DOHH2 (cell line): ENCODE measurements at regions not wholly inside any gene's neighbourhood (a gene's known extent, or its start where the extent isn't known, plus 50 kb on each side); places are given as distances from the start of the nearest gene placed in this dataset.

ENCODE experiments used
- H3F3A ChIP-seq: fragments of 200-600 bp; sonication (generic), shearing (Covaris generic); 2 replicates; pipeline ENCODE4 v1.6.0; 2016; ENCODE audit warnings: antibody characterized with exemption, mild to moderate bottlenecking; ENCODE audit not compliant: control insufficient read depth, insufficient read depth
- H3K27ac ChIP-seq: fragments of 200-600 bp; sonication (generic); 2 replicates; pipeline ENCODE4 v1.5.1; 2014; ENCODE audit warnings: low read depth, mild to moderate bottlenecking, low read length, moderate library complexity
- H3K27me3 ChIP-seq: fragments of 200-600 bp; sonication (generic); 2 replicates; pipeline ENCODE4 v1.6.1; 2014; ENCODE audit warnings: mild to moderate bottlenecking, low read length, mixed read lengths; ENCODE audit not compliant: control insufficient read depth
- H3K36me3 ChIP-seq: fragments of 200-600 bp; sonication (generic); 2 replicates; pipeline ENCODE4 v1.6.1; 2014; ENCODE audit warnings: mild to moderate bottlenecking, low read length, moderate library complexity, mixed read lengths; ENCODE audit not compliant: control insufficient read depth
- H3K4me1 ChIP-seq: fragments of 200-600 bp; sonication (generic); 2 replicates; pipeline ENCODE4 v1.6.1; 2014; ENCODE audit warnings: mild to moderate bottlenecking, low read length, mixed read lengths; ENCODE audit not compliant: control insufficient read depth
- H3K4me2 ChIP-seq: fragments of 200-600 bp; sonication (generic); 2 replicates; pipeline ENCODE4 v1.6.0; 2014; ENCODE audit warnings: mild to moderate bottlenecking, low read length, moderate library complexity
- H3K4me3 ChIP-seq: fragments of 200-600 bp; sonication (generic); 2 replicates; pipeline ENCODE4 v1.5.1; 2014; ENCODE audit warnings: mild to moderate bottlenecking, low read length, mixed read lengths
- H3K79me2 ChIP-seq: fragments of 200-600 bp; sonication (generic); 2 replicates; pipeline ENCODE4 v1.6.1; 2014; ENCODE audit warnings: mild to moderate bottlenecking, low read length, mixed read lengths; ENCODE audit not compliant: control insufficient read depth
- H3K9me2 ChIP-seq: fragments of 200-600 bp; sonication (generic); replicated peaks from 2 replicates; pipeline ENCODE4 v1.6.1; 2014; ENCODE audit warnings: mild to moderate bottlenecking, low read length, mixed read lengths; ENCODE audit not compliant: control insufficient read depth
- H3K9me3 ChIP-seq: fragments of 200-600 bp; sonication (generic); 2 replicates; pipeline ENCODE4 v1.6.1; 2014; ENCODE audit warnings: antibody characterized with exemption, low read length, mixed read lengths; ENCODE audit not compliant: control insufficient read depth, insufficient read depth
- H4K20me1 ChIP-seq: fragments of 200-600 bp; sonication (generic); 2 replicates; pipeline ENCODE4 v1.6.0; 2014; ENCODE audit warnings: low read depth, mild to moderate bottlenecking, antibody characterized with exemption, low read length, moderate library complexity; ENCODE audit not compliant: control insufficient read depth, insufficient read depth
- CTCF ChIP-seq: fragments of 200-600 bp; sonication (generic); IDR thresholded peaks from one replicate; pipeline ENCODE4 v1.5.1; 2014; ENCODE audit warnings: antibody characterized with exemption, mild to moderate bottlenecking, low read depth, low read length; ENCODE audit not compliant: poor library complexity, severe bottlenecking
- EZH2phosphoT487 ChIP-seq: fragments of 200-600 bp; sonication (generic); IDR thresholded peaks from 2 replicates; pipeline ENCODE4 v1.6.1; 2017; ENCODE audit warnings: borderline replicate concordance, mild to moderate bottlenecking, antibody characterized with exemption, low read length, moderate library complexity, mixed read lengths

DNA sequence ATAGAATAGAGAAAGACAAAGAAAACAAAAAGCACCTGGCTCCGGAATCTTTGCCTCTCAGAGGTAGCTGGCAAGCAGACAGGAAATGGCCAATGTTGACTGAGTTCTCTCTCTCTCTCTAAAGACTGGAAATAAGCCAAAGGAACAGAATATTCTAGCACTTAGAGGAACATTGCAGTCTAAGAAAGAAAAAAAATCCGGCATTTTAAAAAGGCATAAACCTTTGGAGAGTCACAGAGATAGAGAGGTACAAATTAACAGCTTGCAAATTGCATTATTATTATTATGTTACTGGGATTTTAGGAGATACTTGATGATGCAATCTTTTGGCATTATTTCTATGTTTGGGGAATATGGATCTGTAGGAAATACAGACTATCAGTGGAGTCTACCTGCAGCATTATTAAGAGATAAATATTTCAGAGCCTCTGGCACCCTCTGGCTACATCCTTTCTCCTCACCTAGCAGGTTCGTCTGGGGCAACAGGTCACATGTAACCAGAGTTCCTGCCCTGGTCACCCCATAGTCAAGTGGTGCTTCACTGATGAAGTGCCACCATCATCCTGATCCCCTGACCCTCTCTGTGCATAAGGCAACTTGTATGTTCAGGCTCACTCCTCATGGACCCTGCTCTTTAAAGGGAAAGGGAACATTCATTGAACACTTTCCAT, 318.9 kb upstream of the ACVR2A start:
- no peaks in the 10 kb centered on the region for H3K79me2 ChIP-seq
- TF ChIP-seq EZH2phosphoT487, result no peak
- TF ChIP-seq CTCF, result no peak
- no peak overlapping the region for H3K4me3 ChIP-seq
- H3K9me2 ChIP-seq, result no peaks in the 10 kb centered on the region
- no peaks in the 10 kb centered on the region for H4K20me1 ChIP-seq
- H3K27ac ChIP-seq, result no peak overlapping the region
- no peaks in the 10 kb centered on the region for H3K4me1 ChIP-seq
- H3K4me2 ChIP-seq, result no peak overlapping the region
- no peaks in the 10 kb centered on the region for H3K27me3 ChIP-seq
- no peaks in the 10 kb centered on the region for H3K9me3 ChIP-seq
- no peaks in the 10 kb centered on the region for H3F3A ChIP-seq
- no peaks in the 10 kb centered on the region for H3K36me3 ChIP-seq

DNA sequence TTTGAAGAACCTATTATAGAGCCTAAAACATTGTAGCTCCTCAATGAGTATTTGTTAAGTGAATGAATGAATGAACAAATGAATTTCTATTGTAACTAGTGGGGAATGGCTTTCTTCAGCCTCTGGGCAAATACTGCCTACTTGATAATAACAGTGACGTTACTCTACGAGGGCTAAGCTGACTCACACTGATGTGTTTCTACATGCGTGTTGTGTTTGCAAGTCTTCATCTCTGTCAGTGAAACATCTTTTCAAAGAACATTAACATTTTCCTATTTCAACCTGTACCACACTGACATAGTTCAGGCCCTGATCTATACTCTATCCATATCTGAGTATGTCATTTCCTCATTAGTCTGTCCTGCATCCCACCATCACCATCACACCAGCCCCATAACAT, 319.9 kb upstream of the ACVR2A start:
- Histone ChIP-seq H3K27ac (no peak overlapping the region), H3K4me1 (no peaks in the 10 kb centered on the region), H3F3A (no peaks in the 10 kb centered on the region), H3K36me3 (no peaks in the 10 kb centered on the region), H3K9me3 (no peaks in the 10 kb centered on the region), H3K4me3 (no peak overlapping the region), H3K4me2 (no peak overlapping the region), H4K20me1 (no peaks in the 10 kb centered on the region), H3K27me3 (no peaks in the 10 kb centered on the region), H3K79me2 (no peaks in the 10 kb centered on the region), H3K9me2 (no peaks in the 10 kb centered on the region)
- no peak for TF ChIP-seq CTCF
- TF ChIP-seq EZH2phosphoT487, result no peak

DNA sequence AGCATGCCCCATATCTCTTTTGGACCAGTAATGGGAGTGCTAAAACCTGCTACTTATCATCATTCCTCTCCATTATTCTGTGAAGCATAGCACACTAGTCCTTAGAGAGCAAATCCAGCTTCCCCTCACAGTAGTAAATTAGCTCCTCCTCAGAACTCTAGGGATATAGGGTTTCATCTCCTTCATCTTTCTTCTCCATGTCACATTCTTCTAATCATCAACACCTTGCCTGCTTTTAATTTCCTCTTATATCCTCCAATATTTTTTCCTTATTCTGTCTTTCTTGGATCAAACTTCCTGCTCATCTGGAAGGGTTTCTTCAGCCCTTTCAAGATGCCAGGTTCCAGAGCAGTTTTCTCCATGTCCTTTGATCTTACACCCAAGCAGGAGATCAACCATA, 321.4 kb upstream of the ACVR2A start:
- H3K4me3 ChIP-seq, result no peak overlapping the region
- no peaks in the 10 kb centered on the region for H3K9me2 ChIP-seq
- H3K79me2 ChIP-seq, result no peaks in the 10 kb centered on the region
- H3F3A ChIP-seq, result no peaks in the 10 kb centered on the region
- H3K9me3 ChIP-seq, result no peaks in the 10 kb centered on the region
- no peak for TF ChIP-seq EZH2phosphoT487
- no peak for TF ChIP-seq CTCF
- no peak overlapping the region for H3K27ac ChIP-seq
- H4K20me1 ChIP-seq, result no peaks in the 10 kb centered on the region
- H3K4me2 ChIP-seq, result no peak overlapping the region
- H3K4me1 ChIP-seq, result no peaks in the 10 kb centered on the region
- H3K27me3 ChIP-seq, result no peaks in the 10 kb centered on the region
- H3K36me3 ChIP-seq, result no peaks in the 10 kb centered on the region
